SKM-1 (cell line): ENCODE measurements at regions not wholly inside any gene's neighbourhood (a gene's known extent, or its start where the extent isn't known, plus 50 kb on each side); places are given as distances from the start of the nearest gene placed in this dataset.

ENCODE experiments used
- DNase-seq: peaks from one replicate; lab custom pipeline; 2025; ENCODE audit not compliant: unreplicated experiment; lab: John Stamatoyannopoulos, UW

DNA sequence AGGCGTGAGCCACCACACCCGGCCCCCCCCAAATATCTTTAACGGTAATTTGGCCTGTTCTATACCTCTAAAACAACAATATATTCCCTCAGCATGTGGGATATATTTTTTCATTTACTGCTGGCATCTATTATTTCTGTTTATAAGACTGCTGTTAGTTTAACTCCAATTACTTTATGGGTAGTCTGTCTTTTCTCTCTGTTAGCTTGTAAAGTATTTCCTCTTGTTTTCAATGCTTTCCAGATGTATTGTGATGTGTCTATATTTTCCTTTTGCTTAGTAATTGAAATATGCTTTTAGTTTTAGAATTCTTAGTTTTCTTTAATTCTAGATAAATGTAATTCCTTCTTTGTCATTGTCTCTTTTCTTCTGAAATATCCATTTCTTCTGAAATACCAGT, 445.8 kb downstream of the ANKRD50 start:
- no peak for DNase-seq

DNA sequence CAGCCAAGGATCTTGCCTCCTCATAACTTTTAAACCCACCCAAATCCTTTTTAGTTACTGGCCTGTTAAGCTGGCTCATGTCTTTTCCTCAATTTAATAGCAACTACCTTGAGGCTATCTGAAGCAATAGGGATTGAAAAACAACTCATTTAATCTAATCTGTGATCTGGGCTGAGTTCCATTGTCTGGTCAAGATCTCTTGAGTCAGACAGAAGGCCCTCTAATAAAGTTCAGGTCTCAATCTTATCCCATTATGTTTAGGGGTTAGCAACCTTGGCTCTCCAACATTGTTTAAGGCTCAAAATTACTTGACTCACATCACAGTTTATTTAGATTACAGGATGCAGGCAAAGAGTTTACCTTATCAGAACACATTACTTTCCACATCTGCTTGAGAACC, 436.1 kb downstream of the ANKRD50 start:
- no peak for DNase-seq

- no peak for DNase-seq
Observed at GRCh38 chr4:124277691-124278090, 434.8 kb downstream of the ANKRD50 start.

DNA sequence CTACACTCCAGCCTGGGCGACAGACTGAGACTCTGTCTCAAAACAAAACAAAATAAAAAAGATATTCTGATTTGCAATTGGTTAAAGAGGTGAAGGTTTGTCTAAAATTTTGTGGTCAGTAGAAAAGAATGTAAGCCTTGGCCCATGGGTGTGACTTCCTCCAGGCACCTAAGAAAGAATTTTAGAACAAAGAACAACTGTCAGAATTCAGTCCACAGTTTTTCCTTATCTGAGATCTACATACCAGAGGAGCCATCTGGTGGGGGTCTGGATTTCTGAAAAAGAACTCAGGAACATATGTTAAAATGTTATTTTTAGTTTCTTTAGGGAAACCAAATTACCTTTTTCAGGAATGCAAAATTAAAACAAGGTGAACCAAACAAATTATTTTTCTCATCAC, 434.1 kb downstream of the ANKRD50 start:
- no peak for DNase-seq

- DNase-seq = no peak
Observed at GRCh38 chr4:124279741-124280140, 432.8 kb downstream of the ANKRD50 start.

DNA sequence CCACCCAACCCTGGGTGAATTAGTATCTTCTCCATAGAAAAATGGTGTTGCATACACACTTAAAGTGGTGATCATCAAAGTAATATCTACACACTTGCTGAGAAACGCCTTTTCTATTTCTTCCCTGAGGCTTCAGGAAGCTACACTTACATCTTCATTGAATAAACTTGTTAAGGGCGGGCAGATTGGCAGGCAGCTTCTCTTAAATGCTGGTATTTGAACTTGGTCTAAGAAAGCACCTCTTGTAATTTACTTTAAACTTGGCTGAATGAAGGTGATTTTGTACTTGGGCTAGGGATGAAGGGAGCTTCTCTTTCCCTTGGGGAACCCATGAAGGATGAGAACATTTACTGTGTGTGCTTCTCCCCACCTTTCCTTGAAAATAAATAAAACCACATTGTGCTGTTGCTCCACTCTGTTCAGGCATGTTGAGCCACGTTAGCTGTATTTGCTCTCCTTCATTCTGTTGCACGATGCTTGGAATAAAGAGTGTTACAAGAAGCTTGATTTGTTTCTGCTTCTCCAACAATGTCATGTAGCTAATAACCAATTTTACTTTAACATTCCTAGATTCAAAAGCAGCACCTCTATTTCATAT, 430.1 kb downstream of the ANKRD50 start:
- no peak for DNase-seq

DNA sequence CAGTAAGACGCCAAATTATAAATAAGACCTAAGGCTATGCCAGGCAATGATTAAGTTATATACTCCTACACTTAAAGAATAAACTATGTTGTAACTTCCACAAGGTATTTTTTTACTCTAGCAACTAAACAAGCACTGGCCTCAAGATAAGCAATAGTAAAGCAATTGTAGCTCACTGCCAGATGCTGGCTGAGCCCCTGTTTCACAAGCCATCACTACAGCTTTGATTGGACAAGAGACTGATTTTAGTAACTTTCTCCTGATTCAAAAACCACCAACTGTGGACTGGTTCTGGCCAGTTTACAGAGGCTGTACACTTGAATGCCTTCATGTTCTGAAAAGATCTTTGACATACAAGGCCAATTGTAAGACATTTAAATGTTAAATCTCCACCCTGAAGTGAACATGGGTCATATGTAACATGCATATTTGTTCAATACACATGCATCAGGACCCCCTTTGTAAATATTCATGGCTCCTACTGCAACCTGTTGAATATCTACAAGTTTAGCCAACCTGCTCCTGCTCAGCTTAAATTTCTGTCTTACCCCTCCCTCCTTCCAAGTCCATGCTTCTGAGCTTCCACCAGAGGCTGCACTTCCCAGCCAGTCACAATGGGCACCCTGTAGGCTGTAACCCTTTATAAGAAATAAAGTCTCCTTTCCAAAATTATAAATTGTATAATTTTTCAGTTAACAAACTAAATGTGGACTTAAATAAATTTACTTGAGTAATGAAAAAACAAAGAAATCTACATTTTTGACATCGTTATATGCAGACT, 423.6 kb downstream of the ANKRD50 start:
- no peak for DNase-seq

GRCh38 chr4:124290678-124291077, 421.9 kb downstream of the ANKRD50 start:
- no peak for DNase-seq

GRCh38 chr4:124295413-124295812, 417.1 kb downstream of the ANKRD50 start:
- DNase-seq = no peak

- DNase-seq = no peak
Observed at GRCh38 chr4:124304941-124305340, 407.6 kb downstream of the ANKRD50 start.

DNA sequence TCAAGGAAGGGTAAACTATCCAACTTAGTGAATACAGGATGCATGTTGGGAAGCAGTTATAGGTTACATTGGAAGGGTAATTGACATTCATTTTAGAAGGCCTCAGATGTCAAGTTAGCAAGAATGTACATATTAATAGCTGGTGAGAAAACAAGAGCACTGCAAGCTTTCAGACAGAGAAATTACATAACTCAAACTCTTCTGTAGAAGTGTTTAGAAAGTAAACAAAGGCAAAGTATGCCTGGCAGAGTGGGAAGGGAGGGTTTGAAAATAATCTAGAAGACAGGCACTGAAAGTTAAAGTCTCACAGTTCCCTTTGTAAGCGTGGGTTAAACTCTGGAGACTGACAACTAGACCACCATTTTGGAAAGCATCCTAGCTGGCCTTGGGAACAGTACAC, 406.2 kb downstream of the ANKRD50 start:
- DNase-seq = no peak

DNA sequence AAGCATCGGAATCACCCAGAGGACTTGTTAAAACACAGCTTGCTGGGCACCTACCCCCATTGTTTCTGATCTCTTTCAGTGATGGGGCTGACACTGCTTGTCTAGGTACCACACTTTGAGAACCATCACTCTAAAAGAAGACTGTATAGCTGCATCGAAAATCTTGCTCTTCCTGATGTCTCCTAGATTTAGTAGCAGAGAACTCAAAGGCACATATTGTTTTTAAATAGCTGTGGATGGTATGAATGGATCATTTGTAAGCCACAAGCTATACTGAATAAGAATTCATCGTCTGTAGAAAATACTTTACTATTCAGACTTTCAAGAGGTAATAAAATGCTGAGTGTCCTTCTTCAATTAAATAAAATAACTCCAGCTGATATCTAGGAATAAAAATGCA, 405.4 kb downstream of the ANKRD50 start:
- DNase-seq = no peak

DNA sequence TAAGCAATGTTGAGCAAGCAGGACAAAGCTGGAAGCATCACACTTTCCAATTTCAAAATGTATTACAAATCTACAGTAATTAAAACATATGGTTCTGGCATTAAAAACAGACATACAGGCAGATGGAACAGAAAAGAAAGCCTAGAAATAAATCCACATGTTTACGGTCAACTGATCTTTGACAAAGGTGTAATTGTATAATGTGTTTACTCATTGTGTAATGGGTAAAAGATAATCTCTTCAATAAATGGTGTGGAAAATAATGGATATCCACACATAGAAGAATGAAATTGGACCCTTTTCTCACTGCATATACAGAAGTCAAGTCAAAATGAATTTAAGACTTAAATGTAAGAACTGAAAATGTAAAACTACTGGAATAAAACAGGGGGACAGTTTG, 394.2 kb downstream of the ANKRD50 start:
- DNase-seq = no peak

DNA sequence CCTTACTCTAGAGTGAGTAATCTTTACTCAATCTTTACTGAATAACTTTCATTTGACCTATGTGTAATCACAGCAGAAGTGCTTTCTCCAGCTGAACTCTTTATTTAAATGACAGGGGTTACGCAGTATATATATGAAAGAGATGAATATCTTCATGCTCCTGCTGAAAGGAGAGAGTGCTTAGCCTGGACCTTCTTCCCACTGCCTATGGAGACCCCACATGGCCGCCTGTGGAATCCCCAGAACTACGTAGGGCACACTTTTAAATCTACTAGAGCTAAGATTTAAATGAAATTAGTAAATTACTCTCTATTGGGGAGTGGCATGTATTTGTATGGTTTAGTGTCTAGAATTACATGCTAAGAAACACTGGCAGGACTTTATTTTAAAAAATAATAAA, 391.2 kb downstream of the ANKRD50 start:
- DNase-seq = no peak

DNA sequence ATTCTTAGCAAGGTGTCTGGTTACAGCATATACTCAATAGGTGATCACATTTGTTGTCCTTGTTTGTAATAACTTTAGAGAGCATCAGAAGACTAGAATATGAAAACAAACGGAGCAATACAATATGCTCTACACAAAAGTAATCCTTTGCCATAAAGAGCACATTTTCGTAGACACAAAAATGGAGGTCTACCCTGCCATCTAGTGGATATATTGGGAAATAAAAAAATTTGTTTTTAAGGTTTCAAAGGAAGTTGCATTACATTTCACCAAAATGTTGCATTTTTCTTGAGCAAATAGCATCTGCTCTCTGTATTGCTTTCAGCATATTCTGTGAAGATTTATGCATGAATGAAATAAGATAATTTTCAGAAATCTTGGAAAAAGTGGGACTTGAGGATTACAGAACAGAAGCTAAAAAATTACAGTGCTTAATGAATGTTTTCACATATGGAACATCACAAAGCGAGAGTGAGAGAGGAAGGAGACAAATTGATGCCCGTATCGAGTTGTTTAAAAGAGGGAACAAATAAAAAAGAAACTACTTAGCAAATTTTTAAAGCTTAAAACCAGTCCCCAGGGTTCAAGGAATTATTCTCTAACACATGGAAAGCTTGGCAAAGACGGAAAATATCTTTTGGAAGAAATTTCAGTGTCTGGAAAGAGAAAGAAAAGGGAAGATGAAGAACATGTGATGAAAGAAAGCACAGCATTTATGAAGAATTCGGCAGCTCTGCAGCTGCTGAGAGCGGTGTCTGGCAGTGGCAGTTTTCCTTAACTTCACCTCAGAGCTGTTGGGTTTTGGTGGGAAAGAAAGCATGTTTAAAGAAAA, 390.1 kb downstream of the ANKRD50 start:
- no peak for DNase-seq

DNA sequence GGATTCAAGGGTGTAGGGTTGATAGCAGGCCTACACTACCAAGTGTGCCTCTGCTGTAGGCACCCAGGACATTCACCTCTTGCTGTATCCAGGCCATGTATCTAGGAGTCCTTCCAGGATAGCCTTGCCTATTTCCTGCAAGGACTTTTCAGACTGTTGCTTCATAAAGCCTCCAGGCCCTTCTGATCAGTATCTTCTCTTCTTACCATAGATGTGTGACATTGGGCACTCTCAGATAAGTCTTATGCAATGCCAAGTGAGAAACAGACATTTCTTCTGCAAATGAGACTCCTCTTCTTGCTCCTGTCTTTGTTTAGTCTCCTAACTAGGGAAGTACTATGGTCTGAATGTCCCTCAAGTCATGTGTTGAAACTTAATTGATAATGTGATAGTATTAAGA, 386.8 kb downstream of the ANKRD50 start:
- DNase-seq = no peak

GRCh38 chr4:124329134-124329533, 383.4 kb downstream of the ANKRD50 start:
- DNase-seq = no peak

DNA sequence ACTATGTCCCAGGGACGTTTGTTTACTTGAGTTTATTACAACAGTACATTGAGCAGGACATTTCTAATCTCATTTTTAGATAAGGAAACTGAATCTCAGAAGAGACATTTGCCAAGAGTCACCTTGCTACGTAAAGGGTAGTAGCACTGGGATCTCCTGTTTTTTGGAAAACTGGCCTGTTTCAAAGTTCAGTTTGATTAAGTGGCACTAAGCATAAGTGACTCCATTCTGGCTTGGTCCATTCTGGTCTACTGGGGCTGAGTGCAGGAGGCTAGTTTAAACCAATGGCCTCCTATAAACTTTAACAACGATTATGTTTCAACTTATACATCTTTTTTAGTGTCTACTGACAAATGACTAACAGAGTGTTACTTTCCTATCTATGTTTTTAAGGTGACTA, 382.5 kb downstream of the ANKRD50 start:
- DNase-seq = no peak

- DNase-seq = no peak
Observed at GRCh38 chr4:124331781-124332180, 380.8 kb downstream of the ANKRD50 start.

- no peak for DNase-seq
Observed at GRCh38 chr4:124333466-124333865, 379.1 kb downstream of the ANKRD50 start.

DNA sequence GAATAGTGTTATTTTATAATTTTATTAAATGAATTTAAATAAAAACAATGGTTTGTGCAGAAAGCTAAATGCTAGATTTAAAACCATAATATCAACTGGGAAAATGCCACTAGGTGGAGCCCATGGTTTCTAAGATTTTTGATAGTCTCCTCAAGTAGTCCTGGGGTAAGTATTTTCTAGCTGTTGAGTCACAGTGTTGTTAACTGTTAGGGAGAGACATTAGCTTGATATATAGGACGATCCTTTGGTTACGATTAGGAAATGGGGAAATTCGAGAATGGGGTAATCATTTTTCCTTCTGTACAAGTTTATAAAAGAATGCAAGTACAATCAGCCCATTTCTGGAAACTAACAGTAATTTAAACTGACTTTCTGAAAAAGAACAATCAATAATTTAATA, 378.4 kb downstream of the ANKRD50 start:
- DNase-seq = peak; percentile 30

- DNase-seq = no peak
Observed at GRCh38 chr4:124337874-124338273, 374.7 kb downstream of the ANKRD50 start.
